ENCODE measurements at regions not wholly inside any gene's neighbourhood (a gene's known extent, or its start where the extent isn't known, plus 50 kb on each side); places are given as distances from the start of the nearest gene placed in this dataset.
"Not testable (repeated sequence)": the region's sequence is repeated elsewhere in the genome, so short reads cannot be mapped to it uniquely, and the experiment has no call there.

DNA sequence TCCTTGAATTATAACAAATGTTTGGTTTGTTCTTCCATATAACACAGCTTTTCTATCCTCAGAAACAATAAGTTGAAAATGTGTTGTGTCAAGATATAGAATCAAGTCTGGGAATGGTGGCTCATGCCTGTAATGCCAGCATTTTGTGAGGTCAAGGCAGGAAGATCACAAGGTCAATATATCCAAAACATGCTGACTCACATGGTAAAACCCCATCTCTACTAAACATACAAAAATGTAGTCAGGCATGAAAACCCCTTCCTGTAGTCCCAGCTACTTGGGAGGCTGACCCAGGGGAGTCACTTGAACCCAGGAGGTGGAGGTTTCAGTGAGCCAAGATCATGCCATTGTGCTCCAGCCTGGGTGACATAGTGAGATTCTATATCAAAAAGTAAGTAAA lies 934.2 kb upstream of the AMELY start:
- H3K4me3 Mint-ChIP-seq = no peak overlapping the region
- H3K36me3 Mint-ChIP-seq (ENCODE audit: low read depth) = no peaks in the 10 kb centered on the region
- H3K9me3 Mint-ChIP-seq = no peaks in the 10 kb centered on the region
- intact Hi-C loops (cut with micrococcal nuclease) = no loop called here
- DNase-seq (ENCODE audit: low spot score) = no peak
- peaks cover under 1% of the 10 kb centered on the region for H3K27me3 Mint-ChIP-seq (ENCODE audit: insufficient read depth)
- no peak overlapping the region for H3K27ac Mint-ChIP-seq
- no peaks in the 10 kb centered on the region for H3K4me1 Mint-ChIP-seq (ENCODE audit: low read depth)

DNA sequence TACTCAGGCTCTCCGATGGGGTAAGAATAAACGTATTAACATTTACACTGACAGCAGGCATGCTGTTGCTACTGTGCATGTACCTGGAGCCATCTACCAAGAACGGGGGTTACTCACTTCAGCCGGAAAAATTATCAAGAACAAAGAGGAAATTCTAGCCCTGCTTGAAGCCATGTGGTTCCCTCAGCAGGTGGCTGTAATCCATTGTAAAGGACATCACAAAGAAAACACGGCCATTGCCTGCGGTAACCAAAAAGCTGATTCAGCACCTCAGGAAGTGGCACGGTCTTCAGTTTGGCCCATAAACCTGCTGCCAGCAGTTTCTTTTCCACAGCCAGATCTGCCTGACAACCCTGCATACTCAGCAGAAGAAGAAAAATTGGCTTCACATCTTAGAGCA lies 925.5 kb upstream of the AMELY start:
- Mint-ChIP-seq H3K27me3 (ENCODE audit: insufficient read depth) (peaks cover 4% of the 10 kb centered on the region), H3K9me3 (no peaks in the 10 kb centered on the region), H3K27ac (no peak overlapping the region), H3K36me3 (ENCODE audit: low read depth) (no peaks in the 10 kb centered on the region), H3K4me3 (no peak overlapping the region), H3K4me1 (ENCODE audit: low read depth) (no peaks in the 10 kb centered on the region)
- intact Hi-C loops (cut with micrococcal nuclease) = no loop called here
- no peak for DNase-seq (ENCODE audit: low spot score)

DNA sequence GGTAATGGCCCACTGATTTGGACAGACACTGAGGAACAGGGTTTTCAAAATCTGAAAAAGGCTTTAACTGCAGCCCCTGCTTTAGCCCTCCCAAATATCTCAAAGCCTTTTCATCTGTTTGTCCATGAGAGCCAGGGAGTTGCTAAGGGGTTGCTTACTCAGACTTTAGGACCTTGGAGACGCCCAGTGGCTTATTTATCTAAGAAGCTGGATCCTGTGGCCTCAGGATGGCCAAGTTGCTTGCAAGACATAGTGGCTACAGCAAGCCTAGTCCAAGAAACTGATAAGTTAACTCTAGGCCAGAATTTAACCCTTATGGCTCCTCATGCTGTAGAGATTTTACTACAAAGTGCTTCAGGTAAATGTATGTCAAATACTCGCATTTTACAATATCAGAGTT lies 924.8 kb upstream of the AMELY start:
- Mint-ChIP-seq H3K4me1 (ENCODE audit: low read depth) (no peaks in the 10 kb centered on the region), H3K27ac (no peak overlapping the region), H3K4me3 (no peak overlapping the region), H3K9me3 (no peaks in the 10 kb centered on the region), H3K36me3 (ENCODE audit: low read depth) (no peaks in the 10 kb centered on the region), H3K27me3 (ENCODE audit: insufficient read depth) (peaks cover 4% of the 10 kb centered on the region)
- DNase-seq (ENCODE audit: low spot score) = no peak
- intact Hi-C loops (cut with micrococcal nuclease) = no loop called here

DNA sequence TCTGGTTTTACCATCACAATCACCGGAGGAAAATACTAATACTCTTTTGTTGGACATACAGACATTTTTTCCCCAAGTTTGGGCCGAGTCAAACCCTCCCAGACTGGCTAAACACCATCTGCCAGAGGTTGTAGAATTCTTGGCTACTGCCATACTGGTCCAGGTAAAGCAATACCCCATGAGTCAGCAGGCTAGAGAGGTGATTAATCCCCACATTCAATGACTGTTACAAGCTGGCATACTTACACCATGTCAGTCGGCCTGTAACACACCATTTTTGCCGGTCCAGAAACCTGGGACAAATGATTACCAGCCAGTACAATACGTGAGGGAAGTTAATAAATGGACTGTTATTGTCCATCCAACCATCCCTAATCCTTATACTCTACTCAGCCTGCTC lies 923.9 kb upstream of the AMELY start:
- intact Hi-C loops (cut with micrococcal nuclease) = no loop called here
- no peak for DNase-seq (ENCODE audit: low spot score)
- no peak overlapping the region for H3K27ac Mint-ChIP-seq
- no peaks in the 10 kb centered on the region for H3K4me1 Mint-ChIP-seq (ENCODE audit: low read depth)
- H3K9me3 Mint-ChIP-seq = no peaks in the 10 kb centered on the region
- H3K4me3 Mint-ChIP-seq = no peak overlapping the region
- peaks cover 2% of the 10 kb centered on the region for H3K27me3 Mint-ChIP-seq (ENCODE audit: insufficient read depth)
- no peaks in the 10 kb centered on the region for H3K36me3 Mint-ChIP-seq (ENCODE audit: low read depth)

DNA sequence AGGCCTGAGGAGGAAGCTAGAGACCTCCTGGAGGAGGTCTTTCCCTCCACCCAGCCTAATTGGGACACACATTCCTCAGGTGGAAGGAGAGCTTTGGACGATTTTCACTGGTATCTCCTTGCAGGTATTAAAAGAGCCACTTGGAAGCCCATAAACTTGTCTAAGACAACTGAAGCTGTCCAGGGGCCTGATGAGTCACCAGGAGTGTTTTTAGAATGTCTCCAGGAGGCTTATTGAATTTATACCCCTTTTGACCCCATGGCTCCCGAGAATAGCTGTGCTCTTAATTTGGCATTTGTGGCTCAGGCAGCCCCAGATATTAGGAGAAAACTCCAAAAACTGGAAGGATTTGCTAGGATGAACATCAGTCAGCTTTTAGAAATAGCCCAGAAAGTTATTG lies 922.7 kb upstream of the AMELY start:
- no peaks in the 10 kb centered on the region for H3K9me3 Mint-ChIP-seq
- intact Hi-C loops (cut with micrococcal nuclease) = no loop called here
- H3K27me3 Mint-ChIP-seq (ENCODE audit: insufficient read depth) = peaks cover 2% of the 10 kb centered on the region
- no peak overlapping the region for H3K4me3 Mint-ChIP-seq
- H3K4me1 Mint-ChIP-seq (ENCODE audit: low read depth) = no peaks in the 10 kb centered on the region
- no peaks in the 10 kb centered on the region for H3K36me3 Mint-ChIP-seq (ENCODE audit: low read depth)
- DNase-seq (ENCODE audit: low spot score) = no peak
- H3K27ac Mint-ChIP-seq = no peak overlapping the region

DNA sequence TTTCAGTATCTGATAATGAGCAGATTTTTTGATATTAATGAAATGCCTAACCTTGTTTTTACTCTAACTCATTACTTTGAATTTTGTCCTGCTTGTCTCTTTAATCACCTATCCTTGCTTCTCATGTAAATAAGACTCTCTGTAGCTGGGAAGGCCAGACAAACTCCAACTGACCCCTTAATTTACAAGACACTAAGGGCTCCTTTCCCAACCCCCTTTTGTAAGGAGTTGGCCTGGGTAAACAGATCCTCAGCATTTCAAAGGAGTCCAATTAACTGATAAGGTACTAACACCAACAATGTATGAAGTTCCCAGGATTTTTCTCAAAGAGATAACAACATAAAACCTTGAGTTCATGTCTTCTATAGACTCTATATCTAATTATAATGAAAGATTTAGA lies 919.3 kb upstream of the AMELY start:
- H3K9me3 Mint-ChIP-seq; intact Hi-C loops (cut with micrococcal nuclease); H3K27ac Mint-ChIP-seq; H3K36me3 Mint-ChIP-seq (ENCODE audit: low read depth); H3K27me3 Mint-ChIP-seq (ENCODE audit: insufficient read depth); H3K4me1 Mint-ChIP-seq (ENCODE audit: low read depth); H3K4me3 Mint-ChIP-seq; DNase-seq (ENCODE audit: low spot score): not testable (repeated sequence)

DNA sequence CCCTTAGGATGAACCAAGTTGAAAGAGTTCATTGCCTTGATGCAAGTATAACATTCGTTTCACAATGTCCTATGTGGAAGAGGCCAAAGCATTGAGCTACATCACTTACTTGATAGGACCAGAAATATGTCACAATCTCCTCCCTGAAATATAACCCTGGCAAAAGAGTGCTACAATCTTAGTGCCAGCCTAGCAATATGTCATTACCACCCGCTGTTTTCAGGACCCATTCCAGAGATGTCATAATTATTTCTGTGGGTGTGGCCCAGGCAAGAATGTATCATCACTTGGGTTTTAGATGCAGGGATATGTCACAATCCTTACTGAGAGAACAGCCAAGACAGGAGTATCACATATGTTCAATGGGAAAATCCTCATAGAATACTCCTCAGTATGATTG lies 915.0 kb upstream of the AMELY start:
- Mint-ChIP-seq H3K27ac (no peak overlapping the region), H3K9me3 (no peaks in the 10 kb centered on the region), H3K4me3 (no peak overlapping the region), H3K4me1 (ENCODE audit: low read depth) (no peaks in the 10 kb centered on the region), H3K36me3 (ENCODE audit: low read depth) (no peaks in the 10 kb centered on the region), H3K27me3 (ENCODE audit: insufficient read depth) (no peaks in the 10 kb centered on the region)
- DNase-seq (ENCODE audit: low spot score) = no peak
- intact Hi-C loops (cut with micrococcal nuclease) = no loop called here

DNA sequence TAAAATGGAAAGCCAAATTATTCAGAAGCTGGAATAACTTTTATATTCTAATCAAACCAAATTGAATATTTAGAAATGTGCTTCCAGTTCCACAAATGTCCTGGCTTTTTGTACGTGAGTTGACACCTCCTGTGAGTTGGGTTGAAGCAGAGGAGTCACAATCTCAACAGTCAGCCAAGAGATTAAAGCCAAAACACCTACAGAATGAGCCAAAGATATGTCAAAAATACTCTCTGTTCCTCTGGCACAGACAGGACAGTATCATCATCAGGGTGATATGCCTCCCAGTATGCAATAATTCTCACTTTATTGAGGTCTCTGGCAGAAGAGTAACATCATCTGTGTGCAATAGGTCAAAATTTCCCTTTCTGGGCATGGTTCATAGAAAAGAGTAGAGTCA lies 914.3 kb upstream of the AMELY start:
- Mint-ChIP-seq H3K27ac (no peak overlapping the region), H3K27me3 (ENCODE audit: insufficient read depth) (no peaks in the 10 kb centered on the region), H3K36me3 (ENCODE audit: low read depth) (no peaks in the 10 kb centered on the region), H3K4me3 (no peak overlapping the region), H3K4me1 (ENCODE audit: low read depth) (no peaks in the 10 kb centered on the region), H3K9me3 (no peaks in the 10 kb centered on the region)
- intact Hi-C loops (cut with micrococcal nuclease) = no loop called here
- DNase-seq (ENCODE audit: low spot score) = no peak

DNA sequence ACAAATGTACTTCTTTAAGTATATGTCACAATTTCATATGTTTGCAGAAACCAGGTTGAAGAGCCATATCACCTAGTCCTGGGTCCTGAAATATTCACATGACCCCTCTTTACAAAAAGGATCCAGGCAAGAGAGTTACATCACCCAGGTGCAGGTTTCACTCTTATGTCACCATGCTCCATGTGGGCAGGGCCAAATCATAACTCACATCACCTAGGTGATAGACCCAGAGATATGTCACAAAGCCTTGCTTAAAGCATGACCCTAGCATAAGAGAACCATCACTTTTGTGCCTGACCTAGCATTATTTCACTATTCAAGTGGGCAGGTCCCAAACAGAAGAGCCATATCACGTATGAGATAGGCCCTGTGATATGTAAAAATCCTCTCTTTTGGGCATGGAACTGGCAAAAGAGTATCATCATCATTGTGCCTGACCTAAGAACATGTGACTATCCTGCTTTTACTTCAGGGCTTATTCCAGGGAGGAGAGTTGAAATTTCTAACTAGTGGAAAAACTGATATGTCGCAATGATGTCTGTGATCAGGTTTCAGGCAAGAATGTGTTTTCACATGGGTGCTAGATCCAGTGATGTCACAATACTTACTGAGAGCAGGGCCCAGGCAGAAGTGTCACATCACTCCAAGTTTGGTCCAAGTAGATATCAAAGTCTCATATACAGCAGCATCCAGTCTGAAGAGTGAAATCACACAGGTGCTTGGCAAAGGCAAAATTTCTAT lies 909.9 kb upstream of the AMELY start:
- H3K27me3 Mint-ChIP-seq (ENCODE audit: insufficient read depth) = no peaks in the 10 kb centered on the region
- no peak overlapping the region for H3K27ac Mint-ChIP-seq
- no peak for DNase-seq (ENCODE audit: low spot score)
- intact Hi-C loops (cut with micrococcal nuclease) = no loop called here
- H3K36me3 Mint-ChIP-seq (ENCODE audit: low read depth) = no peaks in the 10 kb centered on the region
- H3K9me3 Mint-ChIP-seq = no peaks in the 10 kb centered on the region
- H3K4me3 Mint-ChIP-seq = no peak overlapping the region
- H3K4me1 Mint-ChIP-seq (ENCODE audit: low read depth) = no peaks in the 10 kb centered on the region

DNA sequence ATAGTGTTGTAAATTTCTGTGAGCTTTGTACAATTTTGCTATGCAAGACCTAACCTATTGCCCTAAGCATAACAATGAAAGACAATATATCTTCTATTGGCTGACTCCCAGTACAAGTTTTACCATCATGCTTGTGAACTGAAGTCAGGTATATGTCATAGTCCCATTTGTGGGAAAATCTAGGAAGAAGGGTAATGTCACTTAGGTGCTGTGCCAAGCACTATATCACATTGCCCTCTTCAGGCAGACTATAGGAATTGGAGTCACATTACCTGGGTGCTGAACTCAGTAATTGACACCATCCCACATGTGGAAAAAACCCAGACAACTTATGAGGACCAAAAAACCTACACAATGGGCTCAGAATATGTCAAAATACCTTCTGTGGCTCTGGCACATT lies 907.4 kb upstream of the AMELY start:
- intact Hi-C loops (cut with micrococcal nuclease) = no loop called here
- Mint-ChIP-seq H3K4me1 (ENCODE audit: low read depth) (no peaks in the 10 kb centered on the region), H3K27me3 (ENCODE audit: insufficient read depth) (no peaks in the 10 kb centered on the region), H3K27ac (no peak overlapping the region), H3K36me3 (ENCODE audit: low read depth) (no peaks in the 10 kb centered on the region), H3K9me3 (no peaks in the 10 kb centered on the region), H3K4me3 (no peak overlapping the region)
- DNase-seq (ENCODE audit: low spot score) = no peak

DNA sequence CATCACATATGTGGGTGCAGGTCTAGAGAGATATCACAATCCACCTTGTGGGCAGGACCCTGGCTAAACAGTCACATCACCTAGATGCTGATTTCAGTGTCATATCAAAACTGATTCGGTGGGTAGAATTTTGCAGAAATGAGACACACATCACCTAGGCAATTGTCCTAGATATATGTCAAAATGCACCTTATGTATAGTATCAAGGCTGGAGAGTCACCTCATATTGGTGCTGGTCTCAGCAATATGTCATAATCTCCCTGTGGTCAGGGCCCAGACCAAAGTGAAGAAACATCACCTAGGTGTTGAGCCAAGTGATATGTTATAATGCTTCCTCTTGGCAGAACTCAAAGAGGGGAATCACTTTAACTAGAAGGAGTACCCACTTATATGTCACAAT lies 905.0 kb upstream of the AMELY start:
- intact Hi-C loops (cut with micrococcal nuclease) = no loop called here
- no peaks in the 10 kb centered on the region for H3K4me1 Mint-ChIP-seq (ENCODE audit: low read depth)
- no peak overlapping the region for H3K4me3 Mint-ChIP-seq
- H3K27ac Mint-ChIP-seq = no peak overlapping the region
- H3K9me3 Mint-ChIP-seq = no peaks in the 10 kb centered on the region
- no peaks in the 10 kb centered on the region for H3K27me3 Mint-ChIP-seq (ENCODE audit: insufficient read depth)
- DNase-seq (ENCODE audit: low spot score) = no peak
- H3K36me3 Mint-ChIP-seq (ENCODE audit: low read depth) = no peaks in the 10 kb centered on the region

DNA sequence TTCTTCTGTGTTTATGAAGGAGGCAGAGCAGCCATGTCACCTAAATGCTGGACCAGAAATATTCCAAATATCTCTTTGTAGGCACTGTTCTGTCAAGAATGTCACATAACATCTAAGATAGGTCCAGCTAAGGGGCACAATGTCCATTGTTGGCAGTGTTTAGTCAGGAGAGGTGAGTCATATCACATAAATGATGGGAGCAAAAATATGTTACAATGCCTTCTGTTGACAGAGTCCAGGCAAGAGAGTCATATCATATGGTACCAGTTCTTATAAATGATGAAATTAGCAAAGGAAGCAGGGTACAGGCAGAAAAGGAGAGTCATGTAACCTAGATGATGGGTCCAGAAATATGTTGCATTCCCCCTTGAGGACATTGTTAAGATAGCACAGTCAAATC lies 904.4 kb upstream of the AMELY start:
- no peaks in the 10 kb centered on the region for H3K9me3 Mint-ChIP-seq
- H3K4me3 Mint-ChIP-seq = no peak overlapping the region
- intact Hi-C loops (cut with micrococcal nuclease) = no loop called here
- H3K27me3 Mint-ChIP-seq (ENCODE audit: insufficient read depth) = no peaks in the 10 kb centered on the region
- DNase-seq (ENCODE audit: low spot score) = no peak
- no peaks in the 10 kb centered on the region for H3K36me3 Mint-ChIP-seq (ENCODE audit: low read depth)
- H3K4me1 Mint-ChIP-seq (ENCODE audit: low read depth) = no peaks in the 10 kb centered on the region
- no peak overlapping the region for H3K27ac Mint-ChIP-seq

DNA sequence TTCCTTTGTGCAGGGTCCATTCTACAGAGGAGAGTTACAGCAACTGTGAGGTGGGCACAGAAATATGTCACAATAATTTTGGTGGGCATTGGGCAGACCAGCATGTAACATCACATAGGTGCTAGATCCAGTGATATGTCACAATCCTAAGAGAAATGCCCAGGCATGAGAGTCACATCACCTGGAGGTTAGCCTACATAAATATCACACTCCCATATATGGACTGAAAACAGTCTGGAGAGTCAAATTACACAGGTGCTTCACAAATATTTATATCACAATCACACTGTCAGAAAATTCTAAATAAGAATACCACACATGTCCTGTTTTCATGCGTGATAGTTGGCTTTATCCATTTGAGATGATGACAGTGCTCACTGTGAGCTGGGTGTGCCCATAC lies 903.7 kb upstream of the AMELY start:
- intact Hi-C loops (cut with micrococcal nuclease) = no loop called here
- no peaks in the 10 kb centered on the region for H3K9me3 Mint-ChIP-seq

DNA sequence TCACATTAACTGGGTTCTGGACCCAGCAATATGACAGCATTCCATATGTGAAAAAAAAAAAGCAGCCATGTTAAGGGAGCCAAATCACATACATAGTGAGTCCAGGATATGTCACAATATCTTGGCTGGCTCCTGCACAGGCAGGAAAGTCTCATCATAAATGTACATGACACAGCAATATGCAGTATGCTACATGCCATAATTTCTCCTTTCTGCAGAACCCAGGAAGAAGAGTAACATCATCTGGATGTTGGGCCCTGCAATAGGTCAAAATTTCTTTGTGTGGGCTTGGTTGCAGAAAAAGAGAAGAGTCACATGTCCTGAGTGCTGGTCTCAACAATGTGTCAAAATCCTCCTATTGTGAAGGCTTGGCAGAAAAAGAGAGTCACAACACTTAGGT lies 902.8 kb upstream of the AMELY start:
- no peaks in the 10 kb centered on the region for H3K4me1 Mint-ChIP-seq (ENCODE audit: low read depth)
- no peaks in the 10 kb centered on the region for H3K27me3 Mint-ChIP-seq (ENCODE audit: insufficient read depth)
- intact Hi-C loops (cut with micrococcal nuclease) = no loop called here
- DNase-seq (ENCODE audit: low spot score) = no peak
- H3K4me3 Mint-ChIP-seq = no peak overlapping the region
- H3K36me3 Mint-ChIP-seq (ENCODE audit: low read depth) = no peaks in the 10 kb centered on the region
- no peak overlapping the region for H3K27ac Mint-ChIP-seq
- no peaks in the 10 kb centered on the region for H3K9me3 Mint-ChIP-seq

More for the DNA sequence above, 903.7 kb upstream of the AMELY start:
- Mint-ChIP-seq H3K27ac (no peak overlapping the region), H3K27me3 (ENCODE audit: insufficient read depth) (no peaks in the 10 kb centered on the region), H3K4me1 (ENCODE audit: low read depth) (no peaks in the 10 kb centered on the region), H3K4me3 (no peak overlapping the region), H3K36me3 (ENCODE audit: low read depth) (no peaks in the 10 kb centered on the region)
- DNase-seq (ENCODE audit: low spot score) = no peak
